ENCODE measurements at regions not wholly inside any gene's neighbourhood (a gene's known extent, or its start where the extent isn't known, plus 50 kb on each side); places are given as distances from the start of the nearest gene placed in this dataset.
"Not testable (repeated sequence)": the region's sequence is repeated elsewhere in the genome, so short reads cannot be mapped to it uniquely, and the experiment has no call there.

GRCh38 chr4:128649161-128649560, 160.3 kb upstream of the JADE1 start:
- no peak for DNase-seq (ENCODE audit: low read depth in 2 of 2)

GRCh38 chr4:128648021-128648420, 161.5 kb upstream of the JADE1 start:
- no peak for DNase-seq (ENCODE audit: low read depth in 2 of 2)

DNA sequence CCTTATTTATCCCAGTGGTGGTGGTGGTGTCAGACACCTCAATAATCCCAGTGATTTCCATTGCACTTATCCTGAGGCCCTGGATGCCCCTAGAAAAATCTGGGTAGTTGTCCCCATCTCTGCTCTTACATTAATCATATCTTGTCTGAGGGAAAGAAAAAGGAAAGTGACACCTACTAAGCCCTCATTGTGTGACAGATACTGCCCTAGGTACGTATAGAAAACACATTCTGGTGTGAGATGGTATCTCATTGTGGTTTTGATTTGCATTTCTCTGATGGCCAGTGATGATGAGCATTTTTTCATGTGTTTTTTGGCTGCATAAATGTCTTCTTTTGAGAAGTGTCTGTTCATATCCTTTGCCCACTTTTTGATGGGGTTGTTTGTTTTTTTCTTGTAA, 162.6 kb upstream of the JADE1 start:
- not testable (repeated sequence) for DNase-seq (ENCODE audit: low read depth in 2 of 2)

DNA sequence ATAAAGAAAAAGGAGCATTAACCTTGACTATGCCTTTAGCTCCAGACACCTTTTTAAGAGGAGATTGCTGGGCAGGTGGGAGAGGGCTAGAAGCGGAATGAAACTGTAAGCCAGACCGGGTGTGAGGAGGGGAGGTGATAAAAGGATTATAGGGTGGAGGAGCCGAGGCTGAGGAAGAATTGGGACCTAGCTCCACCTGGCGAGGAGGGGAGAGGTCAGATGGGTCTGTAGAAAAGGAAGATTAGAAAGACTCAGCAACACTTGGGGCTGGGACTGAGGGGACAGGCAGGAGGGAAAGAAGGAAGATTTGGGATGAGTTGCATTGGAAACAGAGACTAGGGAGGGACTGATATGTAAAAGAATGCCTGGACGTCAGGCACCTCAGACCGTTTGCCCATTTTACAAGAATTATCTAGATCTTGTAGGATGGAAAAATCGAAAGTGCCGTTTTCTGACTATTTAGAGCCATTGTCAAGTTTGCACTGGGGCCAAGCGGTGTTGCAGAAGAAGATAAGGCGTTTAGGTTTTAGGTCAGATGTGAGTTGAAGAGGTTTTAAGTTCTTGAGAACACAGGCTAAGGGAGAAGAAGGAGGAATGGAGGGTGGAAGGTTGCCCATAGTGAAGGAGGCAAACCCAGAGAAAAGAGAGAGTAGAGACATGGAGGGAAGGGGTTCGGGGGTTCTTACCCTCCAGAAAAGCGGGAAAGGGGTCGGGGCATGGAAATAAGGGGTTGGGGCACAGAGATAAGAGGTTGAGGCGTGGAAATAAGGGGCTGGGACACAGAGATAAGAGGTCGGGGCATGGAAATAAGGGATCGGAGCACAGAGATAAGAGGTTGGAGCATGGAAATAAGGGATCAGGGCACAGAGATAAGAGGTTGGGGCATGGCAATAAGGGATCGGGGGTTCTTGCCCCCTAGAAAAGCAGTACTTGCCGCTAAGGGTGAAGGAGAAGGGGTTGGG, 164.5 kb upstream of the JADE1 start:
- DNase-seq (ENCODE audit: low read depth in 2 of 2), result not testable (repeated sequence)

DNA sequence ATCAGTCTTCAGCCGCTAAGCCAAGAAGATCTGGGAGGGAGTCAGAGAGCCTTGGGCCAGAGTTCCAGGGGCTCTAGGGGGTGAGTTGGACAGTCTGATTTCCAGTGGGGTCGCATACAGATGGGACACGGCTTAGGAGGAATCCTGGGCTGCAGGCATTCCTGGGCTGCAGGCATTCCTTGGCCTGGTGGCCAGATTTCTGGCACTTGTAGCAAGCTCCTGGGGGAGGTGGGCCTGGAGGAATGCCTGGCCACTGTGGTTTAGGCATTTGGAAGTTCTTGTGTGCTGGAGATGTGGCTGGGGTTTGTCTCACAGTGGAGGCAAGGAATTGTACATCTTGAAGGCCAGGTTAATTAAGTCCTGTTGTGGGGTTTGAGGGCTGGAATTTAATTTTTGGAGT, 165.4 kb upstream of the JADE1 start:
- not testable (repeated sequence) for DNase-seq (ENCODE audit: low read depth in 2 of 2)

DNA sequence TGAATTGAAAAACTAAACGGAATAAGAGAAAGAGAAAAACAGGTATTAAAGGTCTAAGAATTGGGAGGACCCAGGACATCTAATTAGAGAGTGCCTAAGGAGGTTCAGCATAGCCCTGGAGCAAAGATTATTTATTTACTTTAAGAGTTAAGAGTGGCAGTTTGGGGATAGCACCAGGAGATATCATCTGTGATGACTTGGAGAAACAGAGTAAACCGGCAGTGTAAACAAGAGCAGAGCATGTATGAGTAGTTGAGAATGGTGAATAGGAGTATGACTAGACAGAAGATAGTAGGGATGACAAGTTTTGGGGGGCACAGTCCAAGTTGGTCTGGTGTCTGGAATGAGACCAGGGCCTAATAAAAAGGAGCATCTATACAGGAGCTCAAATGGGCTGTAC, 167.9 kb upstream of the JADE1 start:
- DNase-seq (ENCODE audit: low read depth in 2 of 2), result not testable (repeated sequence)

DNA sequence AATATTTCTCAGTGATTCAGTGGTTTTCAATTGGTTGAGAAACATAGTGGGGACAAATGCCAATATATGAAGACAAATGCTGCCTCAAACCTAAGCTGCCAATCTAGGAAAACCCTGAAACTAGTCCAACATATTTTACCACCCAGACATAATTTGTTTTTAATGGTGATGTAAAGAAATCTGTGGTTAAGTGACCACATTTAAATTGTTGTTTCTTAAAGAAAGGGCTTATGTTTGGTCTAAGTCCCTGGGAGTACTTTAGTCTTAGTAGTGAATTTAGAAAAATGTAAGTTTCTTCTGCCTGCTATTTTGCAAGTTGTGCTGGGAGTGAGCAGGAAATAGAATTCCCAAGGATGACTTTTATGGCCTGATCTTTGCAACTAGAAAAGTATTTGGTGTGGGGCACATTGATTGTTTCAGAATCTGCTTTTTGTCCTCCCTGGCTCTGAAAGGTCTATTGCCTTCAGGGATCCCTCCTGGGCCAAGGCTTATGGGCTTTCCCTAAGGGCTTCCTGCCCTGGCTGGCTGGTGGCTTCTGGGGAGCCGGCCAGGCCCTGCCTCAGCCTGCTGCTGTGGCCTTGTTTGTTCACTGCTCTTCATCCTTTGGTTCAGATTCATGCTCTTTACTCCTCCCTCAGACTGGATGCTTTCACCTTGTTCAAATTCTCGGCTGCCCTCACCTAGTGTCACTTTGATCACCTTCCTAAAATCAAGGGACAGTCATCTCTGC, 169.8 kb upstream of the JADE1 start:
- DNase-seq (ENCODE audit: low read depth in 2 of 2), result no peak

DNA sequence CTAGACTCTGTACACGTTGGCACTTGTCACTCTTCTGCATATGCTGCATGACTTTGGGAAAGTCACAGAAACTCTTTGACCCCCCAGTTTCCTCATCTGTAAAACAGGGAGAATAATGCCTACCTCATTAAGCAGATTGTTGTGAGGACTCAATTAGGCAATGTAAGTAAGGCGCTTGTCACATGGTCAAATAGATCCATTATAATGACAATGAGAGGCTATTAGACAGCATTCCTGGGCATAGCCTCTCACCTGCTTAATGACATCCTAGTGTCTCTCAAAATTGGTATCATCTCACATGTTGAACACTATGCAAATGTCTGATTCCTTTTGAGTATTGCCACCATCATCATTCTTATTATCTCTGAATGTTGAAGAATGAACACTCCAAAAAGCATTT, 172.6 kb upstream of the JADE1 start:
- DNase-seq (ENCODE audit: low read depth in 2 of 2), result no peak

- no peak for DNase-seq (ENCODE audit: low read depth in 2 of 2)
Observed at GRCh38 chr4:128635955-128636560, 173.4 kb upstream of the JADE1 start.

- no peak for DNase-seq (ENCODE audit: low read depth in 2 of 2)
Observed at GRCh38 chr4:128635141-128635954, 174.2 kb upstream of the JADE1 start.

- DNase-seq (ENCODE audit: low read depth in 2 of 2), result no peak
Observed at GRCh38 chr4:128633067-128633466, 176.4 kb upstream of the JADE1 start.

DNA sequence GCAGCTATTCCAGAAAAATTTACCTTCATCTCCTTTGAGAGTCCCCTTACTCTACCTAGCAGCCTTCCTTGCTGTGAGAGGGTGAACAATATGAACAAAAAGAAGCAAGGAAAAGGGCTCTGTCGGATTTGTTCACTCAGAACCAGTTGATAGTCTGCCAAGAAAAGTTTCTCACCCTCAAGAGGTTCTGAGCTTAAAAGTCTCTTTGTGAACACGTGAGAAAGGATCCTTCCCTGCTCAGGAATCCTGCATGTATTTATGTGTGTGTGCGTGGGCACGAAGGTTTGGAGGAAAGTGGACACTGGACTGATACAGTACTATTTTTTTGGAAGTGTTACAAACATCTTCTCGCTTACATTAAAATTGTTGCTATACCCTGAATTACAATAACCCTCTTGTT, 178.6 kb upstream of the JADE1 start:
- no peak for DNase-seq (ENCODE audit: low read depth in 2 of 2)

- no peak for DNase-seq (ENCODE audit: low read depth in 2 of 2)
Observed at GRCh38 chr4:128623508-128624215, 185.8 kb upstream of the JADE1 start.

- DNase-seq (ENCODE audit: low read depth in 2 of 2), result not testable (repeated sequence)
Observed at GRCh38 chr4:128620279-128620965, 189.1 kb upstream of the JADE1 start.

- no peak for DNase-seq (ENCODE audit: low read depth in 2 of 2)
Observed at GRCh38 chr4:128615197-128615596, 194.3 kb upstream of the JADE1 start.

GRCh38 chr4:128608006-128608405, 201.5 kb upstream of the JADE1 start:
- no peak for DNase-seq (ENCODE audit: low read depth in 2 of 2)

- DNase-seq (ENCODE audit: low read depth in 2 of 2), result peak in 1 of 2 donors; percentile 23
Observed at GRCh38 chr4:128606173-128606572, 203.3 kb upstream of the JADE1 start.

- no peak for DNase-seq (ENCODE audit: low read depth in 2 of 2)
Observed at GRCh38 chr4:128604840-128605239, 204.7 kb upstream of the JADE1 start.

DNA sequence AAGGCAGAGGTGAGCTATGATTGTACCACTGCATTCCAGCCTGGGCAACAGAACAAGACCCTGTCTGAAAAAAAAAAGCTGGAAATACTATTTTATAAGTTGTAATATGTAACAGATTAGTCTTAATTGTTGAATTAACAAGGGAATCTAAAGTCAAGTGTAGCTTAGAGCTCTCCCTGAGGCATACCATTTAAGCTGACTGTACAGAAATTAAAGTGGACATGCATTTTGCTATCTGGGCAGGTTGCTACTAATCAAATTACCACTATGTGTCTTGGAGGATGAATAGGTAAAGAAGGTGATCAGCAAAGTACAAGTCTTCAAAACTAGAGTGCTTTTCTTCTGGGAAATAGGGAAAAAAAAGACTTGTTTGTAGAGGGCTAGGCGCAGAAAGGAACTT, 205.3 kb upstream of the JADE1 start:
- DNase-seq (ENCODE audit: low read depth in 2 of 2), result no peak

- no peak for DNase-seq (ENCODE audit: low read depth in 2 of 2)
Observed at GRCh38 chr4:128603081-128603480, 206.4 kb upstream of the JADE1 start.

All from dermis microvascular lymphatic vessel endothelial cell (primary cell).